HEK293T (cell line): ENCODE measurements at regions not wholly inside any gene's neighbourhood (a gene's known extent, or its start where the extent isn't known, plus 50 kb on each side); places are given as distances from the start of the nearest gene placed in this dataset.

ENCODE experiments used
- CTCF ChIA-PET: fragments of 350-600 bp; formaldehyde crosslinking; extraction: SDS; loops from one replicate; lab custom pipeline; 2021; ENCODE audit warnings: antibody characterized with exemption, inconsistent platforms; lab: Yijun Ruan, JAX
- POLR2A ChIA-PET: fragments of 350-600 bp; formaldehyde crosslinking; extraction: SDS; loops from one replicate; lab custom pipeline; 2020; ENCODE audit warnings: antibody characterized with exemption, inconsistent platforms; lab: Yijun Ruan, JAX
- DNase-seq: peaks from one replicate; pipeline ENCODE4 v3.0.0; 2012; ENCODE audit warnings: mixed read lengths; ENCODE audit errors: extremely low spot score
- ARNT ChIP-seq: fragments of 450-650 bp; IDR thresholded peaks from 2 replicates; pipeline ENCODE4 v1.6.1; 2017; ENCODE audit warnings: mild to moderate bottlenecking
- BHLHE40 ChIP-seq: fragments of 450-650 bp; IDR thresholded peaks from 2 replicates; pipeline ENCODE4 v1.6.1; 2016; ENCODE audit warnings: mild to moderate bottlenecking, moderate library complexity, borderline replicate concordance
- CTBP1 ChIP-seq: fragments of 450-650 bp; IDR thresholded peaks from 2 replicates; pipeline ENCODE4 v1.6.1; 2016; ENCODE audit warnings: borderline replicate concordance
- ELF4 ChIP-seq: fragments of 450-650 bp; IDR thresholded peaks from 2 replicates; pipeline ENCODE4 v1.6.1; 2017; ENCODE audit warnings: antibody characterized with exemption
- FOXA1 ChIP-seq: fragments of 450-650 bp; IDR thresholded peaks from 2 replicates; pipeline ENCODE4 v1.6.1; 2016; ENCODE audit warnings: mild to moderate bottlenecking
- FOXK2 ChIP-seq: fragments of 450-650 bp; IDR thresholded peaks from 2 replicates; pipeline ENCODE4 v1.6.1; 2016; ENCODE audit warnings: mild to moderate bottlenecking
- FOXM1 ChIP-seq: fragments of 450-650 bp; IDR thresholded peaks from 2 replicates; pipeline ENCODE4 v1.6.1; 2017; ENCODE audit warnings: mild to moderate bottlenecking, borderline replicate concordance
- HDGF ChIP-seq: fragments of 450-650 bp; IDR thresholded peaks from 2 replicates; pipeline ENCODE4 v1.6.1; 2017; ENCODE audit warnings: antibody characterized with exemption, borderline replicate concordance
- L3MBTL2 ChIP-seq: fragments of 450-650 bp; conservative IDR thresholded peaks from 2 replicates; pipeline ENCODE4 v1.6.1; 2016; ENCODE audit warnings: mild to moderate bottlenecking
- LEF1 ChIP-seq: fragments of 450-650 bp; IDR thresholded peaks from 2 replicates; pipeline ENCODE4 v1.6.1; 2017; ENCODE audit warnings: mild to moderate bottlenecking, borderline replicate concordance
- NFRKB ChIP-seq: fragments of 450-650 bp; IDR thresholded peaks from 2 replicates; pipeline ENCODE4 v1.6.1; 2016; ENCODE audit warnings: mild to moderate bottlenecking, moderate library complexity
- PKNOX1 ChIP-seq: fragments of 450-650 bp; IDR thresholded peaks from 2 replicates; pipeline ENCODE4 v1.6.1; 2016
- SP1 ChIP-seq: fragments of 450-650 bp; IDR thresholded peaks from 2 replicates; pipeline ENCODE4 v1.6.1; 2017
- SUZ12 ChIP-seq: fragments of 450-650 bp; IDR thresholded peaks from 2 replicates; pipeline ENCODE4 v1.6.1; 2016; ENCODE audit warnings: mild to moderate bottlenecking
- TARDBP ChIP-seq: fragments of 450-650 bp; IDR thresholded peaks from 2 replicates; pipeline ENCODE4 v1.6.1; 2016
- ZNF384 ChIP-seq: fragments of 450-650 bp; IDR thresholded peaks from 2 replicates; pipeline ENCODE4 v1.6.1; 2016

- CTCF ChIA-PET: no interaction called here
- no peak for TF ChIP-seq HDGF
- no peak for DNase-seq
- POLR2A ChIA-PET: no interaction called here
These were observed 399.8 kb downstream of the GRB14 start for GRCh38 chr2:164221473-164221872.

GRCh38 chr2:164220265-164220664, 401.0 kb downstream of the GRB14 start:
- POLR2A ChIA-PET: no interaction called here
- no peak for DNase-seq
- TF ChIP-seq ARNT: no peak
- no peak for TF ChIP-seq FOXM1
- no peak for TF ChIP-seq HDGF
- TF ChIP-seq SP1: no peak
- TF ChIP-seq PKNOX1: no peak
- TF ChIP-seq CTBP1: no peak
- TF ChIP-seq BHLHE40: no peak
- no peak for TF ChIP-seq ELF4
- no peak for TF ChIP-seq FOXA1
- TF ChIP-seq TARDBP: no peak
- no peak for TF ChIP-seq FOXK2
- TF ChIP-seq LEF1: no peak
- TF ChIP-seq L3MBTL2: no peak
- TF ChIP-seq SUZ12: no peak
- no peak for TF ChIP-seq ZNF384
- TF ChIP-seq NFRKB: no peak
- CTCF ChIA-PET: no interaction called here

- ChIA-PET POLR2A (no interaction called here), CTCF (no interaction called here)
- no peak for TF ChIP-seq LEF1
- no peak for TF ChIP-seq BHLHE40
- TF ChIP-seq ELF4: no peak
- TF ChIP-seq SUZ12: no peak
- TF ChIP-seq CTBP1: no peak
- no peak for TF ChIP-seq PKNOX1
- no peak for TF ChIP-seq HDGF
- TF ChIP-seq SP1: no peak
- TF ChIP-seq FOXA1: no peak
- TF ChIP-seq ARNT: no peak
- no peak for TF ChIP-seq L3MBTL2
- no peak for TF ChIP-seq FOXK2
- no peak for TF ChIP-seq FOXM1
- no peak for TF ChIP-seq ZNF384
- TF ChIP-seq TARDBP: no peak
- DNase-seq: no peak
These were observed 407.4 kb downstream of the GRB14 start for GRCh38 chr2:164213916-164214315.

- ChIA-PET POLR2A (no interaction called here), CTCF (no interaction called here)
- no peak for DNase-seq
- TF ChIP-seq FOXM1 (no peak), ZNF384 (no peak), TARDBP (no peak)
These were observed 415.9 kb downstream of the GRB14 start for GRCh38 chr2:164205347-164205746.

GRCh38 chr2:164203131-164203530, 418.2 kb downstream of the GRB14 start:
- TF ChIP-seq FOXM1: no peak
- no peak for TF ChIP-seq ZNF384
- no peak for TF ChIP-seq FOXK2
- TF ChIP-seq SP1: no peak
- TF ChIP-seq BHLHE40: no peak
- TF ChIP-seq ELF4: no peak
- no peak for TF ChIP-seq TARDBP
- TF ChIP-seq FOXA1: no peak
- no peak for TF ChIP-seq PKNOX1
- no peak for TF ChIP-seq HDGF
- no peak for TF ChIP-seq NFRKB
- TF ChIP-seq ARNT: no peak
- no peak for TF ChIP-seq CTBP1
- TF ChIP-seq L3MBTL2: no peak
- no peak for TF ChIP-seq LEF1
- CTCF ChIA-PET: interaction anchor here (0.7 kb wide), 1 partner anchor 1407 kb away, joined by 3 read pairs; no protein-coding TSS in a partner anchor
- DNase-seq: no peak
- POLR2A ChIA-PET: no interaction called here

- POLR2A ChIA-PET: no interaction called here
- TF ChIP-seq SUZ12 (no peak), BHLHE40 (no peak), FOXK2 (no peak), LEF1 (no peak), ZNF384 (no peak), L3MBTL2 (no peak), PKNOX1 (no peak), HDGF (no peak), TARDBP (no peak), NFRKB (no peak), FOXA1 (no peak), SP1 (no peak), FOXM1 (no peak), ARNT (no peak)
- no peak for DNase-seq
- CTCF ChIA-PET: no interaction called here
These were observed 423.0 kb downstream of the GRB14 start for GRCh38 chr2:164198256-164198655.
